NCI-H82 treated with DMSO at 0.1 percent for 48 hours (cell line): ENCODE measurements at regions not wholly inside any gene's neighbourhood (a gene's known extent, or its start where the extent isn't known, plus 50 kb on each side); places are given as distances from the start of the nearest gene placed in this dataset.

ENCODE experiments used
- DNase-seq: peaks from one replicate; lab custom pipeline; 2025; ENCODE audit not compliant: unreplicated experiment; lab: John Stamatoyannopoulos, UW

DNA sequence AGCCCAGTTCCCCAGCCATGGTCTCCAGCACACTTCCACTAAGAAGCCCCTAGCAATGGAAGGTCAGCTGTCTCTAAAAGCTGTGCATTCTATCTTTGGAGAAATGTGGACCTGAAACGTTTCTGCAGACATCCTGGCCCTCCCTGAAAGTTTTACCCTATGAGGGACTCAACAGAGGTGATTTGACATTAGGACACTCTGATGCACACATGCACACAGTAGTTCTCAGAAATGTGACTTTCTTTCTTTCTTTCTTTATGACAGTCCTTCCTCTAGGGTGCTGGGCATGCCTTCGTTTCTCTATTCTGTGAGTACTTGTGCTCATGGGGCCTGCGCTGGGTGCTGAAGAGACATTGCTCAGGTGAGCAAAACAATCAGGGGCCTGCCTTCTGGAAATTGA is 857.3 kb downstream of the RNF144A start:
- no peak for DNase-seq

DNA sequence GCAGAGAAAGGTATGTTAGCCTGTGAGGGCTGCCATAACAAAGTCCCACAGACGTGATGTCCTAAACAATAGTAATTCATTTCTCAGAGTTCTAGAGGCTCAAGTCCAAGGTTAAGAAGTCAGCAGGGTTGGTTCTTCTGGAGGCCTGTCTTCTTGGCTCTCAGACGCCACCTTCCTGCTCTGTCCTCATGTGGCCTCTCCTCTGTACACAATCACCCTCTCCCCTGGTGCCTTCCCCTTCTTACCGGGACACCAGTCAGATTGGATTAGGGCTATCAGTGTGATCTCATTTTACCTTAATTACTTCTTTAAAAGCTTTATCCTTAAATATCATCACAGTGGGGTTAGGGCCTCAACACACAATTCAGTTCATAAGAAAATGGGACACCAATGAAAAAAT is 860.5 kb downstream of the RNF144A start:
- peak; percentile 68 for DNase-seq

DNA sequence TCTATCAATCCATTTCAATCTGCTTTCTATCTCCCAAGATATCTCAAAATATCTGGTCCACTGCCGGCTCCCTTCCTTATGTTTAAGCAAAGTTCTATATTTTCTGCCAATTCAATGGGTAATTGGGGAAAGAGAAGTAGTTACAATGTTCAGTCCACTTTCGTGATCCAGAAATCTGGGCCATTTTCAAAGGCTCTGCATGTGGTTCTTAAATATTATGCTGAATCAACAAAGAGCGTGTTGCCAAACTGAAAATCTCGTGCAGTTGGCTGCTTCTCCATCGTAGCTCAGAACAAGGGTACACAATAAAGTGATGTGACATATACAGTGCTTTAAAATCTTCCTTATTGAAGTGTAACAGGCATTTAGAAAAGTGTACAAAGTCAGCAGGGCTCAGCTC is 863.1 kb downstream of the RNF144A start:
- no peak for DNase-seq

DNA sequence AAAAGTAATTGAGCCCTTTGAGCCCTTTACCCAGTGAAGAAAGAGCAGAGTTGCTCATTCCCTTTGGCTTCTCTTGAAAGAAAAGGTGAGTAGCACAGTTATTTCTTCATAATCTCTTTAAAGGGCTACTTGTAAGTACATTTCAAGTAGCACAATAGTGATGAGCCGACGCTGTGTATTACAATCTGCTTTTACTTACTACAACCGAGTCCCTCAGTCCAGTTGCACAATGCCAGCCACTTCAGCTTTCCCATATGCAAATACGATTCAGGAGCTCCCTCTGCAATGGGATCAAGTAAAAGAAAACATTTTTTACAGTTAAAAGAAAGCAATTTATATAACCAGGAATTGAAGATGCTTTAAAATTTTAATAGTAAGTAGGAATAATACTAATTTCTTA is 868.5 kb downstream of the RNF144A start:
- DNase-seq, result no peak

DNA sequence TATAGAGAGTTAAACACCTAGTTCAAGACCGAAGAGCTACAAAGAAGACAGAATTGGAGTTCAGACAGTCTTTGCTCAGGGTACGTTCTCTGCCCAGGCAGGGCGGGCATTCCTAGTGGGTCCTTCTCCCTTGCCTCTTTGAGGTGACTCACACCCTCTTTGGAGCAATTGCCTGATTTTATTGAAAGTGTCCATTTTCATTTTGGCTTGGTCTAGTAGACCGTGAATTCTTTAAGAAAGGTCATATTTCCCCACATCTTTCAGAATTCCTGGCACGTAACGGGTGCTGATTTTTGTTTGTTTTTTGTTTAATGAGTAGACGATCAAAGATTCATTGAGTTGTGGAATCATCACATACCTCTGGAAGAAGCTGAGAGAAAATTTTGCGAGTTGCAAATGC is 871.5 kb downstream of the RNF144A start:
- no peak for DNase-seq

- no peak for DNase-seq
These were observed 874.9 kb downstream of the RNF144A start for GRCh38 chr2:7792031-7792651.

GRCh38 chr2:7795778-7796563 is 878.8 kb downstream of the RNF144A start:
- DNase-seq, result no peak

GRCh38 chr2:7800031-7800430 is 881.8 kb upstream of the ID2 start:
- no peak for DNase-seq

GRCh38 chr2:7801212-7801611 is 880.6 kb upstream of the ID2 start:
- no peak for DNase-seq

- no peak for DNase-seq
These were observed 878.3 kb upstream of the ID2 start for GRCh38 chr2:7803515-7803914.

GRCh38 chr2:7809640-7810039 is 872.2 kb upstream of the ID2 start:
- DNase-seq, result no peak

DNA sequence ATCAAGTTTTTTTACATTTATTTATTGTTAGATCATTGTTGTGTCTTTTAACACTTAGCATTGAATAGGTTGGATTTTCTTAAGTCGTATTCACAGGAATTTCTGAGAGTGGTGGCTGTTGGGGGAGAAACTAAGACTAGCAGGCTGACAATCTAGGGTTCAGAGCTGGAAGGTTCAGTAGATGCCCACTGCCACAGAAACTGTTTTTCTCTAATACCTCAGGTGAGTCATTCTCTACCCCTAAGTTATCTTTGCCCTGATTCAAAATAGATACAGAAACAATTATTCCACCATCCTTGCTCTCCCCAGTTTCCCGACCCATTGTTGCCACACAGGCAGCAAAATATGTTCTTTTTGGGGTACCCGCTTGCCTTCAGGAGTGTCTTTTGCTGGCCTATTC is 870.8 kb upstream of the ID2 start:
- DNase-seq, result no peak

GRCh38 chr2:7812231-7812995 is 869.4 kb upstream of the ID2 start:
- DNase-seq, result no peak

DNA sequence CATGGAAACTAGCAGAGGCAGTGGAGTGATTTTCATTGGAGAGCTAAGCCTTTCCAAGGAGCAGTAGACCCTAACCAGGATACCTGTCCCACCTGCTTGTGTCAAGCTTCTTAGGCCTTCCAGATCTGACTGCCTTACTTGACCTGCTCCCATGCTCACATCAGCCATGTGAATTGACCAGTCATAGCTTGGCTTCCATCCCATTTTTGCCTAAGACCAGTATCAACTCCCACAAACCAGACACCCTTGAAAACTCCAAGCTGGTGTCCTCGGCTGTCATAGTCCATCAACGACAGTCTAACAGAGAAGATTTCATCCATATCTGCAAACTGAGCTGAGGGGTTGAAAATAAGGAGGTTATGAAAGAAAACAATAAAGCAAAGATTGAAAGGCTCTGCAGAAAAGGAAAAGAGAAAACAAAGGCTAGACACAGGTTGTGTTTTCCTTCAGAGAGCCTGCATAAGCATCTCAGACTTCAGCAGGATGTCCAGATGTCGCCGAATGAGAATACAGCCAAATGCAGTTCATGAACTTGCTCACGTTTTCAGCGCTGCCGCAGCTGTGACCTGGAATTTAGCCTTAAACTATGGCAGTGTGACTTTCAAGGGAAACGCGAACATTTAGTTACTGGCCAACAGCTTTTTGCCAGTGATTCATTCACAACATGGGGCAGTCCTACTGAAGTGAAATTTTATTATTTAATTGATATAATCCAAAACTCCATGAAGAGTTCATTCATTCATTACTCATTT is 868.1 kb upstream of the ID2 start:
- DNase-seq, result no peak

GRCh38 chr2:7815726-7816125 is 866.1 kb upstream of the ID2 start:
- DNase-seq, result no peak

- DNase-seq, result no peak
These were observed 865.6 kb upstream of the ID2 start for GRCh38 chr2:7816233-7816632.

GRCh38 chr2:7816944-7817343 is 864.9 kb upstream of the ID2 start:
- DNase-seq, result no peak

- no peak for DNase-seq
These were observed 862.5 kb upstream of the ID2 start for GRCh38 chr2:7819316-7819715.

DNA sequence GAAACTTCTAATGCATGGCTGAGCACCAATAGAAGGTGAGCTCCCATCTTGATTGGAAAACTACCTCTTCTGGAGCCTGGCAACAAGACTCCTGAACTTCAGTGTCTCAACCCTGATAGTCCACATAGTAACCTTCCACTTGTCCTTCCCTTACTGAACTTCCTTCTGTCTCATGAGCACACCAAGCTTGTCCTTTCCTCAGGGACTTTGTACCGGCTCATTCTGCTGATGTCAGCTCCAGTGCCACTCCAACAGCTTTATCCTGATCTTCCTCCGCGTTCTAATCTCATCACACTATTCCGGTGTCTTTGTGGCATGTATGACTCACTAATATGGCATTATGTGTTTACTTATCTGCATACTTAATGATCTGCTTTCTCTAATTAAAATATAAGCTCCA is 862.0 kb upstream of the ID2 start:
- DNase-seq, result no peak

DNA sequence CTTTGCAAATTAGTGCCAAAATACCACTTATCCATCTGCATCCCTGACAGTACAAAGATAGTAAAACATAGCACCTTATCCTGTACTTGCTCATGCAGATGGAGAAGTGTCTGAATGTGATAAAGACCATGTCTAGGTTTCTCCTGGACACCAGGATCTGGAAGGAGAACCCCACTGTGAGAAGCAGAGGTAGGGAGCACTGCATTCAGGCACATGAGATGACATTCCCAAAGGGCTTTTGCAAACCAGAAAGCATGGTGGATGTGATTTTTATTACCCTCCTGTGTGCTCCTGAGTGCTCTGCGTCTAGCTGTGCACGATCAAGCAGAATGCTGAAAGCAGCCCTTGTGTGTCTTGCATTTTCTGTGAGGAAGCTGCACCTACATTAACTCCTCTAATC is 857.6 kb upstream of the ID2 start:
- DNase-seq, result no peak

DNA sequence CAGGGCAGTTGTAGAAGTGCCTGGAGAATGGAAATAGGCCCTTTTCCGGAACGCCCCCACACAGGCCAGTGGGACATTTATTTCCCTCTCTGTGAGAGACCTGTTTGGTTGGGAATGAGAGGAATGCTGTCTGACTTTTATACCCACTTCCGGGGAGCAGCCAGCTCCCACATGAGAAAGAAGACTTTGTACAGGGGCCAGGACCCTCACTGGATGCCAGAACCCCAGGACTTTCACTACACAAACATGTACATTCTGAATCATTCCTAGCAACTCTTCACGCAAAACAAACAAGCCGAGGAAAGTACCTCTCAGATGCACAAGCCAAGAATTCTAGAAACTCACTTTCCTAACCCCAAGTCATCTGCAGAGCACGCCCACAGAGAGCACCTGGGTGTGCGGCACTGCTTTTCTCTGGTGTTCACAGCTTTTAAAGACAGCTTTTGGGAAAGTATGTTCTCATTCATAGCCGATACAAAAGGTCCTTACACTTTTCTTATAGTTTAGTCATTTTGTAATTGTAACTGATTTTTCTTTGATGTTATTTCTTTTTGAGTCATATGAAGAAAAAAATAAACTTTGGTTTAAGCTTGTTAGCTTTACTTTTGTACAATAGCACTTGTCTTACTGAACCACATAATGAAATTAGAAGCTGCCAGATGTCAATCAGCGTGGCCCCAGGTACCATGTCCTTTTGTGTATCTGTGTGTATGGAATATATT is 856.1 kb upstream of the ID2 start:
- DNase-seq, result no peak
